Endothelial cell of umbilical vein (primary cell): ENCODE measurements at regions not wholly inside any gene's neighbourhood (a gene's known extent, or its start where the extent isn't known, plus 50 kb on each side); places are given as distances from the start of the nearest gene placed in this dataset.

Source experiments
- BruUV-seq: library from RNA; stranded (reverse); fragments of 400-500 nt; replicated peaks from 2 replicates; lab custom pipeline; 2021; lab: Mats Ljungman, UMichigan
- CTCF ChIA-PET: fragments of 300-600, 350-600 bp; sonication (Branson Sonifier 250); formaldehyde crosslinking; loops from one replicate; lab custom pipeline; 2021; ENCODE audit warnings: antibody characterized with exemption, inconsistent platforms; lab: Charles Lee
- POLR2A ChIA-PET: fragments of 300-600, 350-600 bp; sonication (Branson Sonifier 250); formaldehyde crosslinking; loops from one replicate; lab custom pipeline; 2021; ENCODE audit warnings: antibody characterized with exemption, inconsistent platforms; lab: Charles Lee
- DNase-seq: peaks from one replicate; pipeline ENCODE4 v3.0.0-alpha.2; 2011; ENCODE audit warnings: low read depth, low spot score
- FAIRE-seq: peaks from 2 replicates; lab custom pipeline; 2011; peaks lifted over from hg19 to GRCh38; lab: Jason Lieb, UNC
- H2AFZ ChIP-seq: 2 replicates; pipeline ENCODE4 v1.6.0; 2012; ENCODE audit warnings: low read depth, low read length, control low read depth, inconsistent platforms
- H3K27ac ChIP-seq: 2 replicates; pipeline ENCODE4 v1.5.1; 2011; ENCODE audit warnings: low read depth, mild to moderate bottlenecking, control low read depth, low read length, moderate library complexity; ENCODE audit not compliant: insufficient read depth
- H3K27me3 ChIP-seq, 2 experiments: 2 replicates each; pipeline versions ENCODE4 v1.6.0 to v1.6.1; 2011; ENCODE audit warnings: low read length in 2 of 2, mixed read lengths in 1 of 2; ENCODE audit not compliant: control insufficient read depth in 2 of 2, insufficient read depth in 2 of 2
- H3K36me3 ChIP-seq, 2 experiments: 2 replicates in 1 of 2; 3 replicates in 1 of 2; pipeline ENCODE4 v1.5.1; 2011; ENCODE audit warnings: low read length in 2 of 2, mild to moderate bottlenecking in 1 of 2, moderate library complexity in 1 of 2; ENCODE audit not compliant: control insufficient read depth in 2 of 2, insufficient read depth in 2 of 2; ENCODE audit errors: extremely low read depth in 1 of 2
- H3K4me1 ChIP-seq: 3 replicates; pipeline ENCODE4 v1.5.1; 2011; ENCODE audit warnings: mild to moderate bottlenecking, low read length; ENCODE audit not compliant: control insufficient read depth, insufficient read depth; ENCODE audit errors: extremely low read depth
- H3K4me2 ChIP-seq: 2 replicates; pipeline ENCODE4 v1.6.1; 2011; ENCODE audit warnings: low read length, control low read depth, mixed read lengths; ENCODE audit not compliant: insufficient read depth
- H3K4me3 ChIP-seq, 3 experiments: fragments of 200-600 bp in 1 of 3; sonication (generic), shearing (Covaris generic) in 1 of 3; replicated peaks in 1 of 3; 2 replicates each; pipeline ENCODE4 v1.5.1; 2011 to 2016; ENCODE audit warnings: control low read depth in 3 of 3, low read length in 3 of 3, mild to moderate bottlenecking in 2 of 3, inconsistent platforms in 1 of 3, low read depth in 1 of 3, moderate library complexity in 1 of 3; ENCODE audit not compliant: insufficient read depth in 1 of 3
- H3K79me2 ChIP-seq: 2 replicates; pipeline ENCODE4 v1.6.0; 2012; ENCODE audit warnings: low read length, inconsistent platforms; ENCODE audit not compliant: control insufficient read depth, insufficient read depth
- H3K9ac ChIP-seq: replicated peaks from 2 replicates; pipeline ENCODE3; 2011; ENCODE audit warnings: low read length, control low read depth; ENCODE audit not compliant: insufficient read depth; ENCODE audit errors: extremely low read depth
- H3K9me1 ChIP-seq: replicated peaks from 3 replicates; pipeline ENCODE4 v1.6.0; 2011; ENCODE audit warnings: mild to moderate bottlenecking, low read length; ENCODE audit not compliant: control insufficient read depth, insufficient read depth; ENCODE audit errors: extremely low read depth
- H3K9me3 ChIP-seq: replicated peaks from 2 replicates; pipeline ENCODE4 v1.5.1; 2012; ENCODE audit warnings: low read length, inconsistent platforms; ENCODE audit not compliant: control insufficient read depth, insufficient read depth
- H4K20me1 ChIP-seq: replicated peaks from 2 replicates; pipeline ENCODE3; 2011; ENCODE audit warnings: mild to moderate bottlenecking, low read length; ENCODE audit not compliant: control insufficient read depth, insufficient read depth; ENCODE audit errors: extremely low read depth
- FOS ChIP-seq: IDR thresholded peaks from 2 replicates; pipeline ENCODE4 v1.6.1; 2011; ENCODE audit warnings: mild to moderate bottlenecking, low read length, moderate library complexity, borderline replicate concordance; ENCODE audit not compliant: insufficient read depth
- GATA2 ChIP-seq: IDR thresholded peaks from 2 replicates; pipeline ENCODE4 v1.7.0; 2011; ENCODE audit warnings: low read depth, mild to moderate bottlenecking, moderate library complexity, mixed read lengths, low read length; ENCODE audit not compliant: insufficient read length, insufficient read depth
- JUN ChIP-seq: IDR thresholded peaks from 2 replicates; pipeline ENCODE4 v1.6.1; 2011; ENCODE audit warnings: borderline replicate concordance, low read depth; ENCODE audit not compliant: insufficient read length, insufficient read depth
- MYC ChIP-seq: IDR thresholded peaks from one replicate; pipeline ENCODE4 v1.6.1; 2011; ENCODE audit warnings: mild to moderate bottlenecking, low read depth, low read length
- POLR2AphosphoS5 ChIP-seq: IDR thresholded peaks from 2 replicates; pipeline ENCODE4 v1.6.1; 2012; ENCODE audit warnings: low read depth, mild to moderate bottlenecking, control low read depth, low read length, moderate library complexity; ENCODE audit not compliant: insufficient read depth
- dilution Hi-C: fragments of 300-500 bp; cut with MboI; formaldehyde crosslinking; loops from one replicate; pipeline ENCODE4 v1.15.0; 2019; ENCODE audit warnings: low sequenced_read_pairs; ENCODE audit not compliant: extremely low pct_ligation_motif_present
- intact Hi-C: fragments of 100-400 bp; cut with micrococcal nuclease; formaldehyde crosslinking; loops from one replicate; pipeline ENCODE4 v1.10.0; 2022
- TF ChIP-seq, protein P1 (sequence below): IDR thresholded peaks from 2 replicates; pipeline ENCODE4 v1.6.1; 2011; ENCODE audit not compliant: insufficient read depth, insufficient read length
- TF ChIP-seq, protein P2 (sequence below), 2 donors: IDR thresholded peaks; 1 replicate in 1 of 2; 2 replicates in 1 of 2; pipeline ENCODE4 v1.5.1; 2011; ENCODE audit warnings: low read length in 2 of 2, mild to moderate bottlenecking in 2 of 2, moderate library complexity in 2 of 2, control low read depth in 1 of 2, inconsistent platforms in 1 of 2, low read depth in 1 of 2; ENCODE audit not compliant: insufficient read depth in 1 of 2; ENCODE audit errors: extremely low read depth in 1 of 2

DNA sequence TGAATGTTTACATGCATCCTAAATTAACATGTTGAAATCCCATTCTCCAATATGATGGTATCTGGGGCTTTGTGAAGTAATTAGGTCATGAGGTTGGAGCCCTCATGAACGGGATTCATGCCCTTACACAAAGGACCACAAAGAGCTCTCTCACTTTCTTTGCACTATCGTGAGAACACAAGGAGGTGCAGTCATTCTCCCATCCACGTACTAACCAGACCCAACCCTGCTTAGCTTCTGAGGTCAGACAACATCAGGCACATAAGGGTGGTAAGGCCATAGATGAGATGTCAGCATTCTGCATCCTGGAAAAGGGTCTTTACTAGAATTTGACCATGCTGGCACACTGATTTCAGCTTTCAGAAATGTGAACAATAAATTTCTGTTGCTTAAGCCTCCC lies 1211.9 kb upstream of the MIR17HG start:
- Histone ChIP-seq H3K9ac (no peak overlapping the region), H3K4me1 (no peaks in the 10 kb centered on the region), H3K9me3 (peaks cover 2% of the 10 kb centered on the region), H4K20me1 (no peaks in the 10 kb centered on the region), H3K4me3 (no peak overlapping the region), H3K27me3 (no peaks in the 10 kb centered on the region), H3K27ac (no peak overlapping the region), H3K79me2 (no peaks in the 10 kb centered on the region), H3K4me2 (no peak overlapping the region), H3K9me1 (no peaks in the 10 kb centered on the region), H2AFZ (no peak overlapping the region), H3K36me3 (no peaks in the 10 kb centered on the region)
- DNase-seq (no peak), FAIRE-seq (no peak)
- CTCF ChIA-PET = no interaction called here
- intact Hi-C loops (no loop called here), dilution Hi-C loops (no loop called here)
- TF ChIP-seq, protein P1, sequence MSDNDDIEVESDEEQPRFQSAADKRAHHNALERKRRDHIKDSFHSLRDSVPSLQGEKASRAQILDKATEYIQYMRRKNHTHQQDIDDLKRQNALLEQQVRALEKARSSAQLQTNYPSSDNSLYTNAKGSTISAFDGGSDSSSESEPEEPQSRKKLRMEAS = no peak
- no peak for TF ChIP-seq MYC
- no peak for TF ChIP-seq POLR2AphosphoS5
- no peak for TF ChIP-seq FOS
- TF ChIP-seq GATA2 = no peak
- TF ChIP-seq JUN = no peak
- TF ChIP-seq, protein P2, sequence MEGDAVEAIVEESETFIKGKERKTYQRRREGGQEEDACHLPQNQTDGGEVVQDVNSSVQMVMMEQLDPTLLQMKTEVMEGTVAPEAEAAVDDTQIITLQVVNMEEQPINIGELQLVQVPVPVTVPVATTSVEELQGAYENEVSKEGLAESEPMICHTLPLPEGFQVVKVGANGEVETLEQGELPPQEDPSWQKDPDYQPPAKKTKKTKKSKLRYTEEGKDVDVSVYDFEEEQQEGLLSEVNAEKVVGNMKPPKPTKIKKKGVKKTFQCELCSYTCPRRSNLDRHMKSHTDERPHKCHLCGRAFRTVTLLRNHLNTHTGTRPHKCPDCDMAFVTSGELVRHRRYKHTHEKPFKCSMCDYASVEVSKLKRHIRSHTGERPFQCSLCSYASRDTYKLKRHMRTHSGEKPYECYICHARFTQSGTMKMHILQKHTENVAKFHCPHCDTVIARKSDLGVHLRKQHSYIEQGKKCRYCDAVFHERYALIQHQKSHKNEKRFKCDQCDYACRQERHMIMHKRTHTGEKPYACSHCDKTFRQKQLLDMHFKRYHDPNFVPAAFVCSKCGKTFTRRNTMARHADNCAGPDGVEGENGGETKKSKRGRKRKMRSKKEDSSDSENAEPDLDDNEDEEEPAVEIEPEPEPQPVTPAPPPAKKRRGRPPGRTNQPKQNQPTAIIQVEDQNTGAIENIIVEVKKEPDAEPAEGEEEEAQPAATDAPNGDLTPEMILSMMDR (IDR thresholded peaks at IDR 0.05; ENCODE audit: extremely low read depth in 1 of 2, insufficient read depth in 1 of 2, low read depth in 1 of 2, low read length in 2 of 2) = no peak
- POLR2A ChIA-PET = no interaction called here
- BruUV-seq = no TSS peak
